Left cardiac atrium (tissue), 4 donors: ENCODE measurements at regions not wholly inside any gene's neighbourhood (a gene's known extent, or its start where the extent isn't known, plus 50 kb on each side); places are given as distances from the start of the nearest gene placed in this dataset.

Experiments used
- ATAC-seq, 2 donors: fragments of 200-7000 bp; cut with Tn5 transposase; one replicate each; pipeline ENCODE4 v1.9.1; 2020; ENCODE audit warnings: mild to moderate bottlenecking in 2 of 2, moderate library complexity in 2 of 2
- DNase-seq: peaks from one replicate; pipeline ENCODE4 v3.0.0-alpha.2; 2020
- intact Hi-C, 2 donors: fragments of 100-400 bp; cut with DNase I; formaldehyde crosslinking; loops; one replicate each; pipeline versions ENCODE4 v1.14.1 to v1.15.1; 2022 to 2023
- donor health status: DM: no; HTN: yes; CAD: no.
- donor health status: DM: no; HTN: yes; CAD: no; lungs with severe emphysema.
- donor health status: DM: yes; HTN: yes; CAD: no.
- donor health status: Dilated cardiomyopathy.

DNA sequence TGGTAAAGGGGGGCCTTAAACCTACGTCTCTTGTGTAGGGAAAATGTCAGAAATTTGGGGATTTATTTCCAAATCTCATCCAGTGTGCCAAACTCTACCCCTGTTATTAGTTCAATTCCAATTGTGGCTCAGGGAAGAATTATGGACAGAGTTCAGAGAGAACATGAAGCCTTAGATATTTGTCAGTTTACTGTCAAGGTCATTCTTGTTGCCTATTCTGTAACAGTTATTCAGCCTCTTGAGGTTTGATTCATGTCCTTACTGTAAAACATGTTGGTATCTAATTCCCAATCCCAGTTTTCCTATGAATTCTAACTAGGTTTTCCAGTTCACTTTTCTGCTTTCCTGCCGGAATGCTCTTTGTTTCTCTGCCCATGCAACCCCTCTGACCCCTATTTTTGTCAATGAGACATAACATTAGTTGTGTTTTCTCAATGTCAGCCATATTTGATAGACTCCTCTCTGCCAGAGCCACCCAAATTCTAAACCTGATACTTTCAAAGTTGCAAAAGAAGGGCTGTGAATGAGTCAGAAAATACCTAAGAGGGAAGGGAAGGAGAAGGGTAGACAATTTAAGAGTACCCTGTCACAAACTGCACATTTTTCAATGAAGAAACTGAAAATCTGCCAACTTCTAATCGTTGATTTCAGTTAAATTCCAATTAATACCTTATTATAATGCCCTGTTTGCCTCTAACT lies 52.4 kb downstream of the ATOSA start:
- DNase-seq: no peak
- ATAC-seq: no peak
- intact Hi-C loops: loop anchor here in 1 of 2 donors (10.0 kb wide), 1 partner anchor 108 kb away; no protein-coding TSS in a partner anchor

DNA sequence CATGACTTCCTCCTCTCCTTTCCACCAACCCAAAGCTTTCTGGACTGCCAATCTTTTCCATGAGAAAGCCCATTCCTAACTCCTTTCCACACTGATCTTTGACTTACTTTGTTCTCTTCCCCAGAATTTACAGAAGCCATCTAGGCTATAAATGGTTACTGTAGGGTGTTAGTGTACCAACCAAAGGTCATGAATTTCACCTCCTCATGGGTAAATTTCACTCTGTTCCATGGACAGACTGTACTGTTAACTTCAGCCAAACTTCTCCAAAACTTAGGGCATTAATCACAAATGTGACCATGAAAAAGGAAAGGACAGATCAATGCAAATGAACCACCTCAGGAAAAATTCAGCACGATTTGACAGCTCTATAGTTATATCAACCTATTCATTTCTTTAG lies 54.9 kb downstream of the ATOSA start:
- ATAC-seq (no peak), DNase-seq (no peak)
- intact Hi-C loops: loop anchor here in 1 of 2 donors (10.0 kb wide), 1 partner anchor 111 kb away; no protein-coding TSS in a partner anchor

DNA sequence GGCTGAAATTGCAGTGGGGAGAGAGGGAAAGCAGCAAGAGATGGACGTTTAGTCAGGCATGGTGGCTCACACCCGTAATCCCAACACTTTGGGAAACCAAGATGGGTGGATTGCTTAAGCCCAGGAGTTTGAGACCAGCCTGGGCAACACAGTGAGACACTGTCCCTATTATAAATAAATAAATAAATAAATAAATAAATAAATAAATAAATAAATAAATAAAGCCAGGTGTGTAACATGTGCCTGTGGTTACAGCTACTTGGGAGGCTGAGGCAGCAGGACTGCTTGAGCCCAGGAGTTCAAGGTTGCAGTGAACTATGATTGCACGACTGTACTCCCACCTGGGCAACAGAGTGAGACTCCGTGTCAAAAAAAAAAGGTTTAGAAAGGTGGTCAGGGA lies 54.0 kb upstream of the ARPP19 start:
- intact Hi-C loops: loop anchor here in 1 of 2 donors (10.0 kb wide), 1 partner anchor 112 kb away; no protein-coding TSS in a partner anchor
- ATAC-seq (no peak), DNase-seq (no peak)

DNA sequence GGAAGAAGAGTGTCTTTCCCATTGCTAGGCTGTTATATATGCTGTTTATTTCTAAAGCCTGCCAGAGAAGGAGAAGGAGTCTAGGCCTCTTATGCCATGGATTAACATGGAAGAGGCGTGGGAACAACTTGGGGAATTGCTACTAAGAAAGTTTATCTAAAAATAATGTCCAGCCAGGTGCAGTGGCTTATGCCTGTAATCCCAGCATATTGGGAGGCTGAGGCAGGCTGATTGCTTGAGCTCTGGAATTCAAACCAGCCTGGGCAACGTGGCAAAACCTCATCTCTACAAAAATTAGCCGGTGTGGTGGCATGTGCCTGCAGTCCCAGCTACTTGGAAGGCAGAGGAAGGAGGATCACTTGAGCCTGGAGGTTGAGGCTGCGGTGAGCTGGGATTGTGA lies 51.7 kb upstream of the ARPP19 start:
- no peak for DNase-seq
- intact Hi-C loops: loop anchor here in 1 of 2 donors (10.0 kb wide), 1 partner anchor 114 kb away; no protein-coding TSS in a partner anchor

More for the DNA sequence above, 51.7 kb upstream of the ARPP19 start:
- no peak for ATAC-seq
